SK-N-DZ (cell line): ENCODE measurements at regions not wholly inside any gene's neighbourhood (a gene's known extent, or its start where the extent isn't known, plus 50 kb on each side); places are given as distances from the start of the nearest gene placed in this dataset.
A peak's percentile ranks its signal among the peaks of the same experiment; 100 is the strongest.
"Not testable (repeated sequence)": the region's sequence is repeated elsewhere in the genome, so short reads cannot be mapped to it uniquely, and the experiment has no call there.

Experiments
- DNase-seq: peaks from one replicate; pipeline ENCODE4 v3.0.0-alpha.2; 2015; ENCODE audit warnings: low spot score

DNA sequence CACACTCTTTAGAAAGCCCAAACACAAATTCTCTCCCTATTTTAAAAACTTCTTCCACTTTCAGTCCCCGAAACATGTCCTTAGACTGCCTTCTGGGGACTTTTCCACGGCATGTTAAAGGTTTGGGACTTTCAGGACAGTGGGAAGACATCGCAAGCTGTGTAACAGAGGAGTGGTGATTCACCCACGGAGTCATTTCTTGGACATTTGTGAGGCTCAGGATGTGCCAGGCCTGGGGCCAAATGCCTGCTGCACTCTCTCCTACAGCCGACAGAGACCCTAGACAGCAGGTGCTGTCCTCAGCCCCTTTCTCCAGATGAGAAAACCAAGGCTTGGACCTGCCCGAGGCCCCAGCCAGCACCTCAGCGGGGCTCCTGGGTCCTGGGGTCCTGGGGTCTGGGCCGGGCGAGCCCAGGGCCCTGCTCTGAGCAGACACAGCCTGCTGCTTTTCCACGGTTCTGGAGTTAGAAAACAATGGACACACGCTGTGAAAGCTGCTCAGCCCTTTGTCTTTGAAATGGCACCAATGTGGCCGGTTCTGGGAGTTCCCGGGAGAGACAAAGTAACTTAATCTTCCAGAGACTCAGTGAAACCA, 370.2 kb upstream of the SFSWAP start:
- no peak for DNase-seq

DNA sequence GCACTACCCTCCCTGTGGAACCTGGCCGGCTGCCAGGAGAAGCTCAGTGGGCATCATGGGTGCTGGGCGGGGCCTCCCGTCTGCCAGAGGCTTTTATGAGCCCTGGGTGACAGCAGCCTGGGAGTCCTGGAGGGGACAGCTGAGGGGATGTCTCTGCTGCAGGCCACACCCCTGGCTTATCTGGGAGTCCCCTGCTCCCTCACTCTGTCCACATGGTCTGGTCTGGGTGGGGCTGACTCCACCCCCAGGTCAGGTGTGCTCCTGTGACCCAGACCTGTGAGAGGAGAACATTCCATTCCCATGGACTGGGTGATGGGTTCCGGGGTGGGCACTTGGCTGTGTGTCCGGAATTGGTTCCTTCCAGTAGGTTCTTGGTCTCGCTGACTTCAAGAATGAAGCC, 369.3 kb upstream of the SFSWAP start:
- not testable (repeated sequence) for DNase-seq

DNA sequence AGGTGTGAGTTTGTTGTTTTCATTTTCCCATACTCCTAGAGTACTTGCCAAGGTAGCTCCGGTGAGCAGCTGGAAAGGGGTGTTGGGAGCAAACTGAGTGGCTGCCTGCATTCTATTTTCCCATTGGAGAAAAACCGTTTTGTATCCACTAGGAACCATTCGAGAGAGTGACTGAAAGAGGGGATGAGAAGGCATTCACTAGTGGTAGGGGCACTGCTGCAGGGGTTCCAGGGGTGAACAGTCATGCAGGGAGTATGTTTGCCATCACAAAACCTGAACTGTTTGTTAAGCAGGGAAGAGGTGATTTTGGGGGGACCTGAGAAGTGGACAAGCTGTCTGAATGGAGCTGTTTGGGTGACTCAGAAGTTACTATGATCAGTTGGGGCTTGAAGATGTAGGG, 367.5 kb upstream of the SFSWAP start:
- not testable (repeated sequence) for DNase-seq

DNA sequence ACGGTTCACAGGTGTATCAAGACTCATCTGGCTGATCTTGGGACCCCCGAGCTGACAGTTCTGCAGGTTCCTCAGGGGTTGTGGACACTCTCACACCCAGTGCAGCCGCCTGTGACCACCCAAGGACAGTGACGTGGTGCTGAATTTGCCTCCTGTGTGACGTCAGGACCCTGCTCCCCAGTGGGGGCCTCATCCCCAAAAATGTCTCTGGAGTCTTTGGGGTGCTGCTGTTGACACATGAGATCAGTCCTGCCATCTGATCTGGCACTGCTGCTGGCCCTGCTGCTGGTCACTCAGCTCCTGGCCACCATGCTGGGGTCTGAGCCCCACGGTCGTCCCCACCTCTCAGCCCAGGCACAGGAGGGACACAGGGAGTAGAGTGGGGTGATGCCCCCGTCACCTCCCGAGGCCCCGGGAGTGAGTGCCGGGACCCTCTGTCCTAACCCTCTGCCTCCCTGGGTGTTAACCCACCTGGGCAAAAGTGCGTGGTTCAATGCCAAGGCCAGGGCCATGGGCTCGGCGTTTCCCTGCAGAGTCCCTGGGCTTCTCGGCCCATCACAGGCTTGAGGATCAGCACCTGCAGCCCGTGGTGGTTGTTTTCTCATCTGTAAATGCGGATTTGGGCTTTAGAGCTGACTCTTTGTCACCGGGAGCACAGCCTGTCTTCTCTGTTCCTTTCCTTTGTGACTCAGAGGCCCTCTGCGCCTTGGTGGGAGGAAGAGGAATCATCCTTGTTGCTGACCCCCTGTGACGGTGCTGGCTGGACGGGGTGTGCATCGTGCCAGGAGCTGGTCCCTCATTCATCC, 366.0 kb upstream of the SFSWAP start:
- DNase-seq = not testable (repeated sequence)

- no peak for DNase-seq
Measured at GRCh38 chr12:131345521-131346436, 365.1 kb upstream of the SFSWAP start.

DNA sequence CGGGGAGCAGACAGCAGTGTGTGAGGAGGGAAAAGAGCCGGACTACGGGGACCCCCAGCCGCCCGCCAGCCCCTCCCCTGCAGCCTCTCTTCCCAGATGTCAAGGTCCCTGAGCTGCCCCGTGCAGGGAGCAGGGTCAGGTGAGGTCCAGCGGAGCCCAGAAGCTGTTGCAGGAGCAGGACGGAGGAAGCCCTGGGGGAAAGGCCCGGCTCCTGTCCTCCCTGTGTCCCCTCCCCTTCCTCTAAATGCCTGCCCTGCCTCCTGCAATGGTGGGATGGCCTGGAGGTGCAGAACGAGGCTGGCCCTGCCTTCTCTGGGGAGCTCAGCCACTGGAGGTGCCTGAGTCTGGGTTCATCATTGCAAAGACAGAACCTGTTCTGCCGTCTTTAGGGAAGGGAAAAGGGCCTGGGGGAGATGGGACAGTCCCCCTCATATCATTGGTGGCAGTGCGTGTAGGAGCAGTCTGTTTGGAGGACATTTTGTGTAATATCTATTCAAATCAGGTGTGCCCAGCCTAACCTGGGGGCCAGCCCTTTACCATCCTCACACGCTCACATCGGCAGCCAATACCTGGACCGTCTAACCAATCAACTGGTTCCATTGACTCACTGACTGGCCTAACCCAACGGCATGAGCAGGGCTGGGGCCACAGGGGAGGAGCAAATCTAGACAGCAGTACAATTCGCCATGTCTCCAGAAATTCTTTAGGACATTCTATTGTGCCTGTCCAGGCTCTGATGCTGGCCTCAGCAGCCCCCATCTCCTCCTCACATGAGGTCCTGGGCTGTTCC, 364.1 kb upstream of the SFSWAP start:
- DNase-seq = peak; percentile 38

- DNase-seq = no peak
Measured at GRCh38 chr12:131347345-131347714, 363.6 kb upstream of the SFSWAP start.

- no peak for DNase-seq
Measured at GRCh38 chr12:131347732-131348131, 363.2 kb upstream of the SFSWAP start.

GRCh38 chr12:131348231-131348630, 362.7 kb upstream of the SFSWAP start:
- no peak for DNase-seq

DNA sequence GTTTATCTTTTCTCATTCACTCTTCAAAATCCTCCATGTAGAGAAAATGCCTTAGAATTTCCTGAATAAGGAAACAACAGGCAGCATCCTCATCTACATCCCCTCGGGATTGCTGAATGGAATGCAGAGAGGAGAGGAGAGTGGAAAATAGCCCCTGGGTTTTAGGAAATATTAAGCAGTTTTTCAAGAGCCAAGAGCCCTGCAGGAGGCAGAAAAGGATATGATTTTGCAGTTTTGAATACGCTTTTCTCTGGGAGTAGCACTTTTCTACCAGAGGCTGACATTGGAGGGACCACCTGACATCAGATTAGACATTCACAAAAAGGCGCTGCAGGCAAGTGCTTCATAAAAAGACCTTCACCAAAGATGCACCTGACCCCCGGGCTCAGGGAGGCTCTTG, 362.2 kb upstream of the SFSWAP start:
- no peak for DNase-seq

DNA sequence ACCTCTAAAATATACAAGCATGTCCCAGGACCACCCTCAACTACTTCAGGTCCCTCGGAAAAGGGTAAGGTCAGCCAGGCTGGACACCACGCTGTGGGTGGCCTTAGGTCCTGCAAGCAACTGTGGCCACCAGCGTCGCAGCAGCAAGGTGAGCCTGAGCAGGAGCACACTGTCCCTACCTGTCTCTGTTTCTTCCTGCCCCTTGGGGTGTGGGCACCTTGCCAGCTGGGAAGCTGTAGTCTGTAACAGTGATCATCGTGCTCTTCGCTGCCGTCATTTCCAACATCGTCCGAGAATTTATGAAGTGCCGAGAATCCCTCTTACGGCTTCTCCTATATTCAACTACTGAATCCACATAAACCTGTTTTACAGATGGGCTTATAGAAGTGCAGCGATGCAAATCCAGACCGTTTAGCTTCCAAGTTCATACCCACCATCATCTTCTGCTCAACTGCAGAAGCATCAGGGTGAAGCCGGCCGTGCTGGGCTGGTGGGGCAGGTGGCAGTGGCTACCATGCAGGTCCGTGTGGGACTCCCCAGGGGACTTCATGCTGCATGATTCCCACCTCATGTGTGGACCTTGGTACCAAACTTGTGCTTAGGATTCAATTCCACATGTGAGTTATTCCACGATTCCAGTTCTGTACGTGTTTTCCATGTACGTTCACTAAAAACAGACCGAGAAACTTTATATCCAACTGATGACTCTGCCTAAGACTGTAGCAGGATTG, 361.3 kb upstream of the SFSWAP start:
- no peak for DNase-seq

DNA sequence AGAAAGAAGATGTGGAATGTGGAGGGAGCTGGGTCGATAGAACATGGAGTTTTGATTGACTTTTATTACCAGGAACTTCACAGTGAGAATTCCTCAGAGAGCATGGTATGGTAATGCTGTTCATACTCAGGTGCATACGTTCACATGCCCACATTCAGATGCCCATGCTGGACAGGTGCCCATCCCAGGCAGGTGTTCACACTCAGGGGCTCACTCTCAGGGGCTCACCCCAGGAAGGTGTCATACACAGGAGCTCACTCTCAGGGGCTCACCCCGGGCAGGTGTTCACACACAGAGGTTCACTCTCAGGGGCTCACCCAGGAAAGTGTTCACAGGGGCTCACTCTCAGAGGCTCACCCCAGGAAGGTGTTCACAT, 360.0 kb upstream of the SFSWAP start:
- DNase-seq = no peak

DNA sequence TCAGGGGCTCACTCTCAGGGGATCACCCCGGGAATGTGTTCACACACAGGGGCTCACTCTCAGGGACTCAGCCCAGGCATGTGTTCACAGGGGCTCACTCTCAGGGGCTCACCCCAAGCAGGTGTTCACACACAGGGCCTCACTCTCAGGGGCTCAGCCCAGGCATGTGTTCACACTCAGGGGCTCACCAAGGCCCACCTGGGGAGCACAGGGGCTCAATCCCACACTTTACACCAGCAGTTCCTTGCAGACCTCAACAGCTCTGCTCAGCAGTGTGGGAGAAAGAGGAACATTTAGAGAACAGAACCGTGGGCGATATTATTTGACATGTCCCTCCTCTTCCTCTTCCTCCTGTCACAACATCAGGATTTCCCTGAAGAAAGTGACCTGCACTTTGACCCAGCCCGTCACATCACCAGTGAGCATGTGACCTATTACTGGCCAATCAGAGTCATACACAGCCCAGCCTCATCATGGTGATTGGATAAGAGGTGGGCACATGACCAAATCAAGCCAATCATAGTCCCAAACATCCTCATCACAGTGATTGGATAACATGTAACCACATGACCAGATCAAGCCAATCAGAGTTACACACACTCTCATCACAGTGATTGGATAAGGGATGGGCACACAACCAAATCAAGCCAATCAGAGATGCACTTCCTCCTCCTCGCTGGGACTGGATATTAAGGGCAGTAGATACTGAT, 359.4 kb upstream of the SFSWAP start:
- peak; percentile 52 for DNase-seq

- DNase-seq = no peak
Measured at GRCh38 chr12:131352296-131352900, 358.5 kb upstream of the SFSWAP start.

- DNase-seq = no peak
Measured at GRCh38 chr12:131353376-131353775, 357.5 kb upstream of the SFSWAP start.

GRCh38 chr12:131353826-131354225, 357.1 kb upstream of the SFSWAP start:
- no peak for DNase-seq

DNA sequence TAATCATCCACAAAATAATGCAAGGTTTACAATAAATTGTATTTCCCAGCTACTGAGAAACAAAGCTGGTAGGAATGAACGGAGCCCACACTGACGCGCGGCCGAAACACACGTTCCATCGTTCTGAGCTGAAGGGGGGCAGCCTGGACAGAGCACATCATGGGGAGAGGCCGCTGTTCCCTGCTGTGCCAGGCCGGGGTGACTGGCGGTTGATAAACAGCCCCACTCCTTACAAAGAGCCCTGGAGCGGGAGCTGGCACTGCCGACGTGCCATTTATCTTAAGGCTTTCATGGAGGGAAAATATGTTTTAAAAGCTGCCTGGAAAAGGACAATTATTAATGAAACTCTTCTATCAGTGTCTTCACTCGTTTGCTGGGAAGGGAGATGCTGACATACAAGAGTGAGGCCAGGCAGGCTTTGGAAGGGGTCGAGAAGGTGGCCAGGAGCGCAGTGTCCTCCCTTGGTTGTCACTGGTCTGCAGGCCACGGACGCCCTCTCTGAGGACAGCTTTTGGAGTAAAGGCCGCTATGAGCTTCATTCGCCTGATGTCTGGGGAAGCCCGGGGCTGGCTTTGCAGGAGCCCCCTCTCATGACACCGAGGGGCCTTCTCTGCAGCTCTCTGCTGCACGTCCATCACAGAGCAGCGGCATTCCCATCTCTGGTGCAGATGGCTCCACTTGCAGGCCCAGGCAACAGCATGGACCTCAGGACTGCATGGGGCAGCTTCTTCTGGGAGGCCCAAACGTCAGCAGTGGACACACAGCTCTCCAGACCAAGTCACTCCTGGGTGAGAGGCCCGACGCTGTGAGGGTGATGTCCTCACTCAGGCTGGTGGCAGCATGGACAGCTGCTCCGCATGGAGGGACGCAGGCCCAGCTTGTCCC, 355.3 kb upstream of the SFSWAP start:
- DNase-seq = no peak

DNA sequence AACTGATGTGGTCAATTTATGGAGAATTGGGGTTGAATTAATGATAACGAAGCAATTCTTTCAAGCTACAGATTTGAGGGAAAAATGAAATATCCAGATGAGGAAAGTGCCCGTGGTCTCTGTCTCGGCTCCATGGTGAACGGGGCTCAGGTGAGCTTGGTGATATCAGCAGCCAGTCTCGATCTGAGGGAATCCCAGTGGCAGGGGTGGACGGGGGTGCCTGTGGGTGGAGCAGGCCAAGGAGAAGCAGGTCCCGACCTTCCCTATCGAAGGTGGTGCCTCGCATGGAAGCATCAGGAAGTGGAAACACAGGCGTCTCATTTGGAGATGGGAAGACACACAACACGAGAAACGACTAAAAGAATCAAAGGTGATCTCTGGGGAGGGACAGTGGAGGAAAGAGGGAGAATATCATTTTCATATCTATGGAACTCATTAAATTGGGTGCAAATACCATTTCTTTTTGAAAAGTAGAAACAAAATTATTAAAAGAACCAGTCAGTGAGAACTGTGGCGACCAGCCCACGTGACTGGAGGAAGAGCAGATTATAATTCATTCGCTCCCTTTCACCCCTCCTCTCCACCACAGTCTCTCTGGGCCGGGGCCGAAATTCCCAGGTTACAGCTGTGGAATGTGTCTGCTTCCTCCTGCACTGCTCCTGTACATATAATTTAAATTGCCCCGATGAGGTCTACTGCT, 354.3 kb upstream of the SFSWAP start:
- no peak for DNase-seq
